HG03354 (cell line): ENCODE measurements at regions not wholly inside any gene's neighbourhood (a gene's known extent, or its start where the extent isn't known, plus 50 kb on each side); places are given as distances from the start of the nearest gene placed in this dataset.
"Not testable (repeated sequence)": the region's sequence is repeated elsewhere in the genome, so short reads cannot be mapped to it uniquely, and the experiment has no call there.

ENCODE experiments used
- ATAC-seq: cut with Tn5 transposase; IDR thresholded peaks from one replicate; pipeline ENCODE4 v1.9.1; 2021; ENCODE audit warnings: mild to moderate bottlenecking; ENCODE audit not compliant: unreplicated experiment, poor library complexity, severe bottlenecking

DNA sequence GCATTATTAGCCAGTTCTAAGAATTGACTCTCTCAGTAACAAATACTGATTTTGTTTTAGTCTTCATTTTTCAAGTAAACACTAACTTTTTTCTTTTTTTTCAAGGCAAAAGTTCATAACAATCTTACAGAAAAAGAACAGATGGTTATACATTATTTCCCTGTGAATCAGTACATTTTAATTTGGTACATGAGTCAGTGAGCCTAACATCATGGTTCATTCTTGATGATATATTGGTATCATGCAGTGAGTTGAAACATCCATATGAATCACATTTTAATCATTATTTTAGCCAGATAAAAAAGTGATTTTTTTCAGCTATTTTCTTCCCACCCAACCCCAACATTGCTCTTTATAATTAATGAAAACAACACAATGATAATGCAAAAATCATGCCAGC is 184.3 kb upstream of the TACR3 start:
- ATAC-seq = no peak

DNA sequence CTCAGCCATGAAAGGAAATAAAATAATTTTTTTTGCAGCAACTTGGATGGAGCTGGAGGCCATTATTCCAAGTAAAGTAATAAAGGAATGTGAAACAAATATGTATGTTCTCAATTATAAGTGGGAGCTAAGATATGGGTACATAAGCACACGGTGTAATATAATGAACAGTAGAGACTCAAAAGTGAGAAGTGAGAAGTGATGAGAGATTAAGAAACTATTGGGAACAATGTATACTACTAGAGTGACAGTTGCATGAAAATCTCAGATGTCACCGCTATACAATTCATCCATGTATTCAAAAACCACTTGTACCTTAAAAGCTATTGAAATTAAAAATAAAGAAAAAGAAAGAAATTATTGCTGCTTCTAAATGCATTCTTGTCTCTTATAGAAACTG is 182.9 kb upstream of the TACR3 start:
- ATAC-seq = no peak

DNA sequence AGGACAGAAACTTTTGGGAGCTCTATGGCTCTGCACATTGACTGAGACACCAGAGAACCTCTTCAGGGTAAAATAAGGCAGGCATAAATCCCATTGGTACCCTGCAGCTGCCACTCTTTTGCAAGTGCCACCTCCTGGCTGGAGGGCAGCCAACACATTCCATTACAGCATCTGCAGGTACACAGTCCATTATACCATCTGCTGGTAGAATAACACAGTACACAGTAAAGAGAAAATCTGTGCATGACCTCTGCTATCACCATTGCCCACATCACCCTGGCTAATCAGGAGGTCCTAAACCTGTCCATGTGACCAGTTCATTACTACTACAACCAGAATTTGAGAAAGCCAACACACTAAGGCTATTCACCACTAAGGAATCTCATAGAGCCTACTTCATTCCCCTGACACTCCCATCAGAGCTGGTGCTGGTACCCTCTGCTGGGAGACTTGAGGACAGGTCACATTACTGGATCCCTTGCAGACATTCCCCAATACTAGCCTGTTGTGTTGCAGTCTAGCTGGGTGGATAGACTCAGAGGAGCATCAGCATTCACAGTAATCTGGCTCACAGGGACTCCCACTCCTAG is 176.2 kb upstream of the TACR3 start:
- no peak for ATAC-seq

DNA sequence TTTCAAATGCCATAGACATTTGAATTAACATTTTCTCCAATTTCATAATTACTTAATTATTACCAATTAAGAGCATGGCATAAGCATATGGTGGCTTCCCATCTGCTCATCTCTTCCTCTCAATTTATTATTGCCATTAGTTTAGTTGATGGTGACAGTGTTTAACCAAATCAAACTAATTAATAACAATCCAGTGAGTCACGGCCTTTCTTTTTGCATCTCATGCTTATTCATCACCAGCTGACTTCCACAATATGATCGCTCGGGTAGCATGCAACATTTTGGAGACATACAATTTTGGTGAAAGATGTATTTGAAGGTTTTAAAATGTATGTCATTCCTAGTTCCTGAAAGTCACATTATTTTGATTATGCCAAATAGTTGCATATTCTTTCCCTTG is 172.8 kb upstream of the TACR3 start:
- ATAC-seq = no peak

DNA sequence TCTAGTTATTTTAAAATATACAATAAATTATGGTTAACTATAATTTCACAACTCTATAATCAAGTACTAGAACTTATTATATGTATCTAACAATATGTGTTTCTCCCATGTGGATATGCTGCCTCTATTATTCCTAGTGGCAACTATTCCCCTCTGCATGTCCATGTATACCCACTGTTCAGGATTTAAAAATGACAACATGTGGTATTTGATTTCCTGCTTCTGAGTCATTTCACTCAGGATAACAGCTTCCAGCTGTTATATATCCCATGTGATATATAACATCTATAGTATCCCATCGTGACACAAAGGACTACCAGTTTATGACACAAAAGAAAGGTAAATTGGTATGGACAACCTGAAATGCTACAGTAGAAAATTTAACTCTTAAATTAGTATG is 167.4 kb upstream of the TACR3 start:
- ATAC-seq = no peak

DNA sequence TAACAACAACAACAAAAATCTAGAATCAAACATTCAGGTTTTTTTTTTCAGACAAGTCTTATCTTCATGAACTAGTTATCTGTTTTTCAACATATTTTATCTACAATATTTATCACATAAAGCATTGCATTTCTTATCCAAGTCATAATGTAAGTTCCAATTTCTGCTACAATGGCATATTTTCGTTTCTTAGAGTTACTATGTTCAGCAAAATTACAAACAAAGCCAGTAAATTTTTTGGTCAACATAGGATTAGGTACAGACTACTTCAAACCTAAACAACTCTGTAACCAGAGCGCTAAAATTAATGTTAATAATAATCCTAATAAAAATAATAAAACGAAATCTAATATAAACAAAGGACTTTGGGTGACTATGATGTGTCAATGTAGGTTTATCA is 165.4 kb upstream of the TACR3 start:
- ATAC-seq = no peak

DNA sequence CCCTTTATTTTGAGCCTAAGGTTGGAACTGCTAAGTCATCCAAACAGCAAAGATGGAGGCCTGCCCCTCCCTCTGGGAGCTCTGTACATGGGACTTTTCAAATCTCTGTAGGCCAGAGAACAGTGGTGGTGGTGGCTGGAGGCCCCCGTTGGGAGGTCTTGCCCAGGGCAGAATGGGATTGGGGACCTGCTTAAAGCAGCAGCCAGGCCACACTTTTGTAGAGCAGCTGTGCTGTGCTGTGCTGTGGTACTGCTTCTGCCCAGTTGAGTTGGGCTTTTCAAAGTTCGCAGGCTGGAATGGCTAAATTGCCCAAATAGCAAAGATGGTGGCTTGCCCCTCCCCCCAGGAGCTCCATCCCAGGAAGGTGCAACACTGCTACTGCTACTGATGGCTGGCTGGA is 147.5 kb upstream of the TACR3 start:
- ATAC-seq = no peak

DNA sequence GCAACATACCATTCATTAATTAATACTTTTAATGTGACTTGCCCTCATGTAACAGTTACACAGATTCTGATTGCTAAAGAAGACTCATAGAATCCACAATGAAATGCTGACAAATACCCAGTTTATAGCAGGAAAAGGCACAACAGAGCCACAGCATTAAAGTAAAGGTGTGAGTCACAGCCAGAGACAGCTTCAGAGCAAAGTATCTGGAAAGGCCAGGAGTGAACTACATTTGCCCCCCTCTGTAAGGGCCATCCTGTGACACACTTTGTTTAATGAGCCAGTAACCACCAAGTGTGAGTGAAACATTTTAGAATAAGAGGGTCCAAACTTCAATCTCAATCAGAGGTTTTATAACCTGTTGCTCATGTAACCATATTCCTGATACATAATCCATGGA is 133.8 kb upstream of the TACR3 start:
- no peak for ATAC-seq

DNA sequence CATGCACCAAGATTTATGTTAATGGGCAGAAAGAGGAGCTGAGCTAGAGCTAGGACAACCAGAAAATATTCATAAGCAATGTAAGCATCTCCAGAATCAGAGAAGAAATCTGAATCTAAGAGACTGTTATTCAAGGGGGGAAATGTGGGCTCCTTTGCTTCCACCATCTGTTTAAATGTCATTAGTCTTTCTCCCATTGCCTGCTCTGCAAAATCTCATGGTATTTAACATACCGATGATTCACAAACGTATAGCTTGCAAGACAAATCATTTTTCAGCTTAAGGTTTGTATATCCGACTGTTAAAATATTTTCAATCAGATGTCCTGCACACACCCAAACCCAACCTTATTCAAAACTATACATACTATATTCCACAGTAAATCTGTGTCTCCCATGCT is 133.4 kb upstream of the TACR3 start:
- ATAC-seq = no peak

DNA sequence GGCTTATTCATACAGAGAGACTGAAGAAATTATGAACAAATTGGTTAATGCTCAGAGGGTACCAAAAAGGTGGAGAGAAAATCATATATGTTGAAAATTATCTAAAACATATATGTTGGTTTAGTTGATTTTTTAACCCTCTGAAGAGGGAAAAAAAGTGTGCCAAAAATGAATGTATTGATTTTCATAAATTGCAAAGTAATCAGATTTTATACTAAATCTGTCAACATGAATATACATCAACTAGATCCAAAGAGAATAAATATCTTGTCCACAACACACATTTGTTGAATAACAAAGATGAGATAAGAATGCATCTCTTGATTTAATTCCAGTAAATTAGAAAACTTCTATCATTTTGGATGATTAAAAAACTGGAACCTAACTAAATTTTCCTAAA is 125.3 kb upstream of the TACR3 start:
- ATAC-seq = no peak

DNA sequence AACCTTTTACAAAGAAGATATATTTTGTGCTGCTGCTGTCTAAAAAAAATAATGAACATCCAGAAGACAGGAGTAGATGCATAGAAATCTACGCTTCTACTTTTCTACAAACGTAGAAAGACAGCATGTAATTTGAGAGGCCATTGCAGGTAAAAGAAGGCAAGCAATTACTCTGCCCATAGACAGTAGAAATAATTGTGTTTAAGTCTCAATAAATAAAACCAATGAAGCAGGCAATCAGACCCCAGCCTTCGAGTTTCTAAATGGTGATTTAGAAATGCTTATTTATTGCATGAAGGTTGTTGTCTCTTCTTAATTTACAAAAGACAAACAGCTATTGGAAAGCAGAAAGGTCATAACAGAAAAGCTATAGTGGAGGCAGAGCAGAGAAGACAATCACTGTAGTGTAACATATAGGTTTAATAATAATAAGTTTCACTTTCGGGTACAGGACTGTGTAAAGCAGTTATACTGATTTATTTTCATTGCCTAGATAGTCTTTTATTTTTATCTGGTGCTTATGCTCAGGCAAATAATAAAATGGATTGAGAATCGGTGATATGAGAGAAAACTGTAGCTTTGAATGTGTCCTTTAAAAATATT is 123.0 kb upstream of the TACR3 start:
- ATAC-seq = no peak

DNA sequence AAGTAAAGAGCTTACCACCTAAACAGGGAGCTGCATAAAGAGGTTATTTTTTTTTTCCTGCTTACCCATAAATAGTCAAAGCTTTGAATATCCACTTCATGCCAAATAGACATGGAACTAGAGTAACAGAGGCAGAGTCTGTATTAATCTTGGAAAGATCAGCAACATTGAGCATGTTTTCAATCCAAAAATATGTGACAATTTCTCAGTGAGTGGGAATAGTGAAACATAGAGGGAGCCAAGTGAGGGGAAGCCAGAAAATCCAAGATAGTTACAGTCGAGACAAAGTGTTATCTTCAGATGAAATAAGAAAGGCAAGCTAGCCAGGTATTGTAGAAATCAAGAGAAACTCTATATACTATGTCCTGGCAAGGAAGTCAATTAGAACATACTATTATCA is 122.3 kb upstream of the TACR3 start:
- no peak for ATAC-seq

DNA sequence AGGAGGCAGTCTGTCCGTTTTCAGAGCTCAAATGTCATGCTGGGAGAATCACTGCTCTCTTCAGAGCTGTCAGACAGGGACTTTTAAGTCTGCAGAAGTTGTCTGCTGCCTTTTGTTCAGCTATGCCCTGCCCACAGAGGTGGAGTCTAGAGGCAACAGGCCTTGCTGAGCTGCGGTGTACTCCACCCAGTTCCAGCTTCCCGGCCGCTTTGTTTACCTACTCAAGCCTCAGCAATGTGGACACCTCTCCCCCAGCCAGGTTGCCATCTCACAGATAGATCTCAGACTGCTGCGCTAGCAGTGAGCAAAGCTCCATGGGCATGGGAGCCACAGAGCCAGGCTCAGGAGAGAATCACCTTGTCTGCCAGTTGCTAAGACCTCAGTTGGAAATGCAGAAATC is 90.5 kb upstream of the TACR3 start:
- ATAC-seq = not testable (repeated sequence)

DNA sequence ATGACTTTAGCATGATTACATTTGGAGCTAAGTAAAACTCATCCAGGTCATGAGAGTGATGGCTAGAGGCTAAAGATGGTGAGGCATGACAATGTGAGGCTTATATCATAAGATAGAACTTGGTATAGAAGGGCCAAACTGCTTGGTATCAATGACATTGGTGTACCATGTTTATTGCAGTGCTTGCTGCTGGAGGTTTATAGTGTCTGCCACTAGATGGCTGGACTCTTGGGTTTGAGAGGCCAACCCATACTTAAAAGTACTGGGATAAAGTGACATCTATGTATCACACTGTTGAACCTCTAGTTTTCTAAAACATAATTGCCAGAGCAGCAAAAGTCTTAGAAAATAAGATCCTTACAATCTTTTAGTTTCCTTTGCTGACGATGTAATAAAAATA is 83.0 kb upstream of the TACR3 start:
- no peak for ATAC-seq

DNA sequence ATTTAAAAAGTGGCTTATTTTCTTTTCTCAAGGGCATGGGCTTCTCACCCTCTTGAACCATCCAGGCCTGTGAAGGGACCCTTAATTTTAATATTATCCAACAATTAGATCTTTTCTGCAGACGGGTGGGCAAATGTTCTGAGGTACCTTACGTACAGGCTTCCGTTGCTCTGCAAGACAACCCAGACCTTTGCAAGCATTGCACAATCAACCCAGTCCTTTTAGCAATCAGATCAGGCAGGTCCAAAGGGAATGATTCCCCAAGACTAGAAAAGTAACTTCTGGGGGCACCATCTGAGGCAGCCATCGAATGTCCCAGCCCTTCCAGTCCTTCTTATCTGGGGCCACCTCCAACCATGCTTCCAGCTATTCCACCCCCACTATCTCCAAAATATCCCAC is 67.3 kb upstream of the TACR3 start:
- ATAC-seq = no peak

DNA sequence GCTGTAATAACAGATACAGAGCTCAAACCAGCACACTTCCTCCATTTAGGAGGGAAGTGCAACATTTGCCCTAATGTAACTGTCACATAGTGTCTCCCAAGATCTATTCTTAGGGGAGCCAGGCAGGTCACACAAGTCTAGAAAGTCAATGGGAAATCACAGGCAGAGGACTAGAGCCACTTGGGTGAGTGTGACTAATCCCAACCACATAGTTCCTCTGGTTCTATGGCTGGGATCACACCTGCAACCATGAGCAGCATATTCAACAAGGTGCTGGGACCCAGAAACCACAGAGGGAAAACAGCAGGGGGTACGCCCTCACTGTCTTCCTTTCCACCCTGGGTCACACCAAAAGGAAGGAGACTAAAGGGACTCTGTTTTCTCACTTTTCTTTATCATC is 66.8 kb upstream of the TACR3 start:
- ATAC-seq = no peak

DNA sequence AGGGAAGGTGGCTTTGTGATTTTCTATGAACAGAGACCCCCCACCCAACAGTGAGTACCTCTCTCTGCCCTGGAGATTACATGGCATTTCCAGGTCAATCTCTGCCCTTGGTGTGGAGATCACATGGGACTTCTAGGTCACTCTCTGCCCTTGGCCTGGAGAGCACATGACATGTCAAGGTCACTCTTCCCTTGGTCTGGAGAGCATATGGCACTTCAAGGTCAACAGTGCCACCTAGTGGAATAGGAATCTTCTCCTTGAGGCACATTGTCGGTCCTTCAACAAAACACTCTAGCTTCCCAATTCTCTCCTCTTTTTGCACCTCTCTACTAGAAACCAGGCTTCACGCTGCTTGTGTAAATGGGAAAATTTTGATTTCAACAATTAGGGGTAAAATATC is 66.2 kb upstream of the TACR3 start:
- peak; percentile 81 for ATAC-seq

DNA sequence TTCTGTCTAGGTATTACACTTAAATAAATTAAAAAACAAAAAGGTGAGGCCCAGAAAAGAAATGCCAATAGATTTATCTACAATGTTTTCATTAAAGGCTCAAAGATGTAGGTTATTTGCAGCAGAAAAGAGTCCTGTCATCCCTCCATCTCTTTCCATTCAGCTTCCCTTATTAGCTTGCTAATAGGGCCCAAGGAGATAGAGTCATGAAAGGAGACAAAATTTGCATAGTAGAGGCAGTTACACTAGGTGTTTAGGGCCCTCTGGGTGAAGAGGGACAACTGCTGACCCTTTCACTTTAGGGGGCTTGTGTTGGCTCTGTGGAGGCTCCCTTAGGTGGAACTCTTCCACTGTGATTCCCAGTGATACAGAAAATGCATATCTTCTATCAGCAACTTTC is 58.4 kb upstream of the TACR3 start:
- no peak for ATAC-seq

DNA sequence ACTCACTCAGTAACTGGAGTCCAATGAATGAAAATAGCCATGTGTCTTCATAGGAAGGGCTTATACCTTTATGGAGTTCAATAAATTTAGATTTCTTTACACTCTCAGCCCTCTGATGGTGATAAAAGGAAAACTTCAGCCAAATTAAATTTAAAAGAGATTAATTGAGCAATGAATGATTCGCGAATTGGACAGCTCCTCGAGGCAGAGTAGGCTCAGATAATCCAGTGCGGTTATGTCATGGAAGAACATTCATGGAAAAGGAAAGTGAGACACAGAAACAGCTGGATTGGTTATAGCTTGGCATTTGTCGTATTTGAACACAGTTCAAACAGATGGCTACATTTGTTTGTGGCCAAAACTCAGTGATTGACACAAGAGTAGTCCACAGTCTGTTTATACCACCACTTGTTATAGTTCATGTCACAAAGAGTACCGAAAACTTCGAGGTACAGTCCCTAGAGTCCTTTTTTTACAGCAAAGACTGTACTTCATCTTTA is 54.6 kb upstream of the TACR3 start:
- ATAC-seq = no peak

DNA sequence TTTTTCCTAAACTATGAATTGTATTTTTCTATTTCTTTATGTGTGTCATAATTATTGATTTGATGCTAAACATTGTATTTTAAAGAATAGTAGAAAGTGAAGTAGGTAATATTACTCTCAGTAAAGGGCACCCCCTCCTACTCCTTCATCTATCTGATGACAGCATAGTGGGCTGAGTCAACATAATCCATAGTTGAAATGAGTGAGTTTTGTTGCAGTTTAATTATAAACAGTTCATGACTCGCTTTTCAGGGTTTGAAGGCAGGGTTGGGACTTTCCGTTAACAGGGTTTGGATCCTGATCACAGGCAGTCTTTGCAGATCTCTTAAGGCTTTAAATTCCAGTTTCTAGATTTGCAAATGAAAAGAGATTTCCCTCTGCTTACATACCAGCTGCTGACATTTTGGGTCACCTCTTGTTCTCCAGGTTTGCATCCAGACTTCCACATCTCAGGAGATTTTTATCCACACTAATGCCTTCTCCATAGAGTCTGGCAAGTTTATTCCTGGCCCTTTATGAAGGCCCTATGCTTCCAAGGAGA is 54.0 kb upstream of the TACR3 start:
- ATAC-seq = no peak
